ENCODE measurements at regions not wholly inside any gene's neighbourhood (a gene's known extent, or its start where the extent isn't known, plus 50 kb on each side); places are given as distances from the start of the nearest gene placed in this dataset.

GRCh38 chr3:98968824-98969223, 67.3 kb upstream of the DCBLD2 start:
- intact Hi-C loops (cut with DNase I) = no loop called here
- Histone ChIP-seq H3K4me1 (no peaks in the 10 kb centered on the region), H3K9me3 (no peaks in the 10 kb centered on the region), H3K36me3 (no peaks in the 10 kb centered on the region), H3K27ac (no peak overlapping the region), H3K27me3 (no peaks in the 10 kb centered on the region), H3K4me3 (no peak overlapping the region)
- ATAC-seq (no peak), DNase-seq (no peak)
- WGBS, 2 donors = 83 to 85% methylated on average over 4 of the region's 4 CpGs
- no peak for TF ChIP-seq CTCF (IDR thresholded peaks at IDR 0.05)

- Histone ChIP-seq H3K9me3 (no peaks in the 10 kb centered on the region), H3K27ac (no peak overlapping the region), H3K4me3 (no peak overlapping the region), H3K36me3 (no peaks in the 10 kb centered on the region), H3K4me1 (no peaks in the 10 kb centered on the region), H3K27me3 (no peaks in the 10 kb centered on the region)
- DNase-seq = no peak
- TF ChIP-seq CTCF (IDR thresholded peaks at IDR 0.05) = no peak
- no peak for ATAC-seq
- intact Hi-C loops (cut with DNase I) = no loop called here
Observed at GRCh38 chr3:98968347-98968746, 66.9 kb upstream of the DCBLD2 start.

- ATAC-seq = no peak
Observed at GRCh38 chr3:98967758-98968157, 66.3 kb upstream of the DCBLD2 start.

GRCh38 chr3:98966862-98967546, 65.5 kb upstream of the DCBLD2 start:
- no peak for TF ChIP-seq CTCF (IDR thresholded peaks at IDR 0.05)
- no peaks in the 10 kb centered on the region for H3K36me3 ChIP-seq
- H3K9me3 ChIP-seq = no peaks in the 10 kb centered on the region
- no peak overlapping the region for H3K27ac ChIP-seq
- H3K4me3 ChIP-seq = no peak overlapping the region
- H3K27me3 ChIP-seq = no peaks in the 10 kb centered on the region
- WGBS, 2 donors = 83 to 85% methylated on average over 4 of the region's 4 CpGs
- DNase-seq (no peak), ATAC-seq (no peak)
- intact Hi-C loops (cut with DNase I) = no loop called here
- no peaks in the 10 kb centered on the region for H3K4me1 ChIP-seq

More at GRCh38 chr3:98967758-98968157, 66.3 kb upstream of the DCBLD2 start:
- H3K9me3 ChIP-seq = no peaks in the 10 kb centered on the region
- H3K27me3 ChIP-seq = no peaks in the 10 kb centered on the region
- H3K4me1 ChIP-seq = no peaks in the 10 kb centered on the region
- DNase-seq = no peak
- intact Hi-C loops (cut with DNase I) = no loop called here
- no peaks in the 10 kb centered on the region for H3K36me3 ChIP-seq
- no peak overlapping the region for H3K27ac ChIP-seq
- H3K4me3 ChIP-seq = no peak overlapping the region
- no peak for TF ChIP-seq CTCF (IDR thresholded peaks at IDR 0.05)

Measured in heart right ventricle (tissue), 16 donors.